KOPT-K1 (cell line): ENCODE measurements at regions not wholly inside any gene's neighbourhood (a gene's known extent, or its start where the extent isn't known, plus 50 kb on each side); places are given as distances from the start of the nearest gene placed in this dataset.
"Not testable (repeated sequence)": the region's sequence is repeated elsewhere in the genome, so short reads cannot be mapped to it uniquely, and the experiment has no call there.

Experiments
- H3K27ac ChIP-seq: fragments of 200-600 bp; sonication (generic); 2 replicates; pipeline ENCODE4 v1.5.1; 2016; ENCODE audit warnings: antibody characterized with exemption, mild to moderate bottlenecking, low read depth, low read length; ENCODE audit not compliant: poor library complexity, severe bottlenecking
- H3K36me3 ChIP-seq: fragments of 200-600 bp; sonication (generic); 2 replicates; pipeline ENCODE4 v1.5.1; 2017; ENCODE audit warnings: antibody characterized with exemption, mild to moderate bottlenecking, low read length, moderate library complexity; ENCODE audit not compliant: insufficient read depth
- H3K9me3 ChIP-seq: fragments of 200-600 bp; sonication (generic); 2 replicates; pipeline ENCODE4 v1.5.1; 2017; ENCODE audit warnings: antibody characterized with exemption, low read length, mild to moderate bottlenecking; ENCODE audit not compliant: insufficient read depth, poor library complexity, severe bottlenecking

DNA sequence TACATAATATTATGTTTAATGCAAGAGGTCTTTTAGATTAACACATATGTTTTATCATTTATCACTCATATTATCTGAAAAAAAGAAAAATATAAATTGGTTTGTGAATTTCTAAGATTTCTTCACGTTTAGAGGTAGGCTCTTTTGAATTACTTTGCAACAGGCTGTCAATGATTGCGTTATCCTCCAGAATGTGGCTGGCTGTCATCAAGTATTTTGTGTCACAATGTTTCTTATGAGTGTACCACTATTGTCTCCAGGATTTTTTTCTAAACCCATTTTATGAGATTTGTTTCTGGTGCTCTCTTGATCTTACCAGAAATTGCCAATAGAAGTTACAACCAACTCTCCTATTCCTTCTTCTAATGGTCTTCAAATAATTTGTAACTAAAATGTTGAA lies 307.9 kb downstream of the DMAC1 start:
- no peaks in the 10 kb centered on the region for H3K9me3 ChIP-seq
- no peak overlapping the region for H3K27ac ChIP-seq
- H3K36me3 ChIP-seq = no peaks in the 10 kb centered on the region

DNA sequence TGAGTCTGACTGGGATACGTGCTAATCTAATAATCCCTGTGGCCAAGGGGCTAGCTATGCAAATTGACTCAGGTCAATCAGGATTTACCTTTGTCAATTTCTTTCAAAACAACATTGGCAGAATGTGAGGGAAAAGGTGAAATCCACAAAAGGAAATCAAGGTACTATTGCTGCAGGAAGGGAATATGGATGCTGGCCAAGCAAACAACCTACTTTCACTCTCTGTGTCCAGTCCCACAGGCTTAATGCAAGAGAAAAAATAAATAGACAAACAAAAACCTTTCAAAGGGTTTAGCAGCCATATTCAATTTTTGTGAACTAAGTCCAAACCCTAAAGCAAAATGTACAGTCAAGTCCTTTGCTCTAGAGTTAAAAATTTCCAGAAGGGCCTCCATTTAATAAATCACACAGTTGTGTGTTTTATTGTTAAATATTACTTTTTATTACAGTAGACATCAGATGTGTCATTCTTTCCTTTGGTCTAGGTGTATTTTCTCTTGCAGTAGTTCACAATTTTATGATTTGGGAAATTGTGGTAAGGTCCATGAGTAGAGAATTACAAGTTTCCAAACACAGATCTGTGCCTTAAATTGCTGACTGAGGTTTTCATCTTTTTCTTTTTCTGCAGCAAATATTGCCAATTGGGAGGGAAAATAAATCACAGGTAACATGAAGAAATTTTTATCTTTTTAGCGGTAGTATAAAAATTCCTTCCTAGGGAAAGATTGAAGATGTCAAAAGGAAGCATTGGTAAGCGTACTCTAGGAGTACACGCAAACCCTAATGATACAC lies 309.1 kb downstream of the DMAC1 start:
- Histone ChIP-seq H3K9me3 (no peaks in the 10 kb centered on the region), H3K36me3 (no peaks in the 10 kb centered on the region), H3K27ac (no peak overlapping the region)

DNA sequence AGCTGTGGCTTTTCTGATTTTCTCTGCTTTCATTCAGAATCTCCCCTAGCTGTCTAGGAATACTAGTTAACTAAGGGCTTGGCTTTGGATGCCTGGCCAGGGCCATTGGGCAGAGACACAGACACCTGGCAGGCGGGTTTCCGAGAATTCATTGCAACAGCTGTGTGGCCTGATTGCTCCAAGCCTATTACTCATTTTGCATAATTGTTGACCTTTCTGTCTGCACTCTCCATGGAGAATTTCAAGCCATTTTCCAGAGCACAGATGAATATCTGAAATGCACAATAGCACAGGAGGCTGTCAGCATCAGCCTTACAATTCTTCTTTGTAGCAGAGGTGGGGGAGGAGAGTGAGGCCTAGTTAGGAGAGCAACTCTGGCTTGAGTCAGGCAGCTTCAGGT lies 310.5 kb downstream of the DMAC1 start:
- Histone ChIP-seq H3K9me3 (no peaks in the 10 kb centered on the region), H3K36me3 (no peaks in the 10 kb centered on the region), H3K27ac (no peak overlapping the region)

DNA sequence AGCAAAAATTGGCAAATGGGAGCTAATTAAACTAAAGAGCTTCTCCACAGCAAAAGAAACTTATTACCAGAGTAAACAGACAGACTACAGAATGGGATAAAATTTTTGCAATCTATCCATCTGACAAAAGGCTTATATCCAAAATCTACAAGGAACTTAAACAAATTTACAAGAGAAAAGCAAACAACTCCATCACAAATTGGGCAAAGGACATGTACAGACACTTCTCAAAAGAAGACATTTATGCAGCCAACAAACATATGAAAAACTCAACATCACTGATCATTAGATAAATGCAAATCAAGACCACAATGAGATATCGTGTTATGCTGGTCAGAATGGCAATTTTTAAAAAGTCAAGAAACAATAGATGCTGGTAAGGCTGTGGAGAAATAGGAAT lies 315.6 kb downstream of the DMAC1 start:
- H3K9me3 ChIP-seq, H3K36me3 ChIP-seq, H3K27ac ChIP-seq: not testable (repeated sequence)

DNA sequence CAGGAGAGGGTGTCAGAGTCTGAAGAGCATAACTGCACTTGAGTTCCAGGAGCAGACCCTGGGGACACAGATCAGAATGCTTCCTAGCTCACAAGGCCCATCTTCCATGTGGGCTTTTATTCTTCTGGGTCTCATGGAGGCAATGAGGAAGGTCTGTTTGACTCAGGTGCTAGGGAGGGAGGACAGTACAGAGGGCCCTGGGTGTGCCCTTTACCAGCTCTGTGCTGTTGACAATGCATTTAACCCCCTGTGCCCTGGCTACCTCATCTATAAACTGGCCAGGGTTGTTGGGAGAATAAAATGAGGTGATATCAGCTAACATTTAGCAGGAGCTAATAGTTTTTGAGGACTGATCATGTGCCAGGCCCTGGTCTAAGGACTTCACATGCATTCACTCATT lies 318.0 kb downstream of the DMAC1 start:
- Histone ChIP-seq H3K36me3 (no peaks in the 10 kb centered on the region), H3K27ac (no peak overlapping the region), H3K9me3 (no peaks in the 10 kb centered on the region)

DNA sequence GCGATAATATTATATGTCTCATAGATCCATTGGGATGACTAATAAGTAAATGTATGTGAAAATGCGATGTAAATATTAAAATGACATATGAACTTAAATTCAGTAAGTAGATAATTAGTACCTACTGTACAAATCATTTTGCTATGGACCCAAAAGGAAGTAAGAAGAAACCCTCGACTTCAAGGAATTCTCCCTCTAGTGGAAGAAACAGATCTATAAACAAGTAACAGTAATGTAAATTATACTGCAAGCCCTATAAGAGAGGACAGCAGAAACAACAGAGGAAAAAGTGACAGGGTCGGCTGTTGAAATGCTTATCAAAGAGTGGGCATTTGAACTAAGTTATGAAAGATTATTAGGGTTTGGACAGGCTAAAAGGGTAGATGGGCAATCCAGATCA lies 320.3 kb downstream of the DMAC1 start:
- no peaks in the 10 kb centered on the region for H3K9me3 ChIP-seq

DNA sequence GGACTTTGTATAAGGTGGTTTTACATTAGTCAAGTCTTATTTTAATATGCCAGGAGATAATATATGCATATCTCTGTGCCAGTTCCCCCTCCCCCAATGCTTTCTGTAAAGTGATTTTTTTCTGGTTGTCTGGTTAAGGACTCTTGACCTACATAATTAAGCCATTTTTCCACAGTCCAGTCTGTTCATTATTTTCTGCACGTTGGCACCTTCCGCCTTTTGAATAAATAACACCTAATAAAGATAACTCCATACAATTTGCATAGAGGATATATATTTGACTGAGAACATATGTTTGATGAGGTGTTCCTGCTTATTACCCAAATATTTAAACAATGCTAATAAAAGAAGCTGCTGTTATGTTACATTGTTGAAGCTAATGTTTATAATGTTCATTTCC lies 320.9 kb downstream of the DMAC1 start:
- H3K36me3 ChIP-seq = no peaks in the 10 kb centered on the region
- H3K9me3 ChIP-seq = no peaks in the 10 kb centered on the region
- H3K27ac ChIP-seq = no peak overlapping the region

More for the DNA sequence above, 320.3 kb downstream of the DMAC1 start:
- H3K27ac ChIP-seq = no peak overlapping the region
- H3K36me3 ChIP-seq = no peaks in the 10 kb centered on the region

DNA sequence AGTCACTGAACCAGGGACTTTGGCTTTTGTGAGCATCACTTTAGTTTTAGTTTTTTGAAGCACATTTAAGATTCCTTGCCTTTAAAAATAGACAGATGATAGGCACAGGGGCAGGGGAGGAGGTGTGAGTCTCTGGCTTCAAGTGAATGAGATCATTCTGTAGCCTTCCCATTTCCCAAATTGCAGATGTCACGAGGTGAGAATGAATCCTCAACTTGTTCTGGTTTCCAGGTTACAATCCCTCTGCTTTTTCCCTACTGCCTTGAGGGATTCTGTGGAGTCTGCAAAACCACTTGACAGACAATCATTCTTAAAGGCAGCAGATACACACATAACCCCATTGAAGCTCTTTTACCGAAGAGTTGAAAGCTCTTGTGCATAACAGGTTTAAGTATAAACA lies 332.4 kb downstream of the DMAC1 start:
- Histone ChIP-seq H3K27ac (no peak overlapping the region), H3K36me3 (no peaks in the 10 kb centered on the region), H3K9me3 (no peaks in the 10 kb centered on the region)

DNA sequence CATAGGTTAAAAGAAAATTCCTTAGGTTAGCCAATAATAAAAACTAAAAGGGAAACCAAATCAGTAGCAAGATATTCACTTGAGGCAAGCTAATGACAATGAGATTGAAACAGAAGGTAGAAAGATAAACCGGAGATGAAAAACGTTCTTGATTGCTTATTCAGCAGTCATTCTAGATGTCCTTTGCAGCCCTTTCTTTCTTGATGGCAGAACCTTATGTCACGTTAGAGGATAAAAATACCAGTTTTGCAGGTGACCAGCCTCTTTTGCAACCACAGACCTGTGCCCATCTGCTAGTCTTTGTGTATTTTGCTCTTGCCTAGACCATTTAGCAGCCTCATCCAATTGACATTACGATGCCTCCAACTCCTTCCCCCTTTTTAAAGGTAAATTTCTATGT lies 337.8 kb downstream of the DMAC1 start:
- Histone ChIP-seq H3K27ac (no peak overlapping the region), H3K9me3 (no peaks in the 10 kb centered on the region), H3K36me3 (no peaks in the 10 kb centered on the region)

DNA sequence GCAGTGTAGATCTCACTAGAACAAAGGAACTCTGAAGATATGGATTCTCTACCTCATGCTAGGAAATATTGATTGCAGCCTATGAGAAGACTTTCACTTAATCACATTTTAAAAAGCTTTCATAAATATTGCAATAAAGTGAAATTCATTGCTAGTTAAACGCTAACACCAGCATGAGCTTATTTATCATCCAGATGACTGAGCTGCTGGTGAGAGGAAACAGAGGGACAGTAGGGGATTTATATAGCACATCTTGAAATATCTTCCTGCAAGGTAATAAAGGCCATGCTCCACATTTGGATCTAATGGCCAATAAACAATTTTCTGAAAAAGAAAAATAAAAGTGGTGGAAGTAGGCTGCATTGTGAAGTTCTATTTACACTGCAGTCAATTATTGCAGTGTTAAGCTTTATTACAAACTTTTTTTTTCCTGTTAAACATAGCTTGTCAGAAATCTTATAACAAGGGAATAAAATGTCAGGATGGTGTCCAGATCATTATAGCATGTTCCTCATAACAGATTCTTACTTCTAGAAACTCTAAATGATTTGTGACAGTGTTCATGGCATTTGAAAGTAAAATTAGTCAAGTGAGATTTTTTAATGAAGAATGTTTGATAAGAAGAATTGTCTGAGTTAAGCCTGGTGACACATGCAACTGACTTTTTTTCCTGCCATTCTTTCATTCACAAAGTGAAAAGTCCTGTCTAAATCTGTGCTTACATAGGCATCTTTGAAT lies 342.6 kb downstream of the DMAC1 start:
- Histone ChIP-seq H3K27ac (no peak overlapping the region), H3K9me3 (no peaks in the 10 kb centered on the region), H3K36me3 (no peaks in the 10 kb centered on the region)

DNA sequence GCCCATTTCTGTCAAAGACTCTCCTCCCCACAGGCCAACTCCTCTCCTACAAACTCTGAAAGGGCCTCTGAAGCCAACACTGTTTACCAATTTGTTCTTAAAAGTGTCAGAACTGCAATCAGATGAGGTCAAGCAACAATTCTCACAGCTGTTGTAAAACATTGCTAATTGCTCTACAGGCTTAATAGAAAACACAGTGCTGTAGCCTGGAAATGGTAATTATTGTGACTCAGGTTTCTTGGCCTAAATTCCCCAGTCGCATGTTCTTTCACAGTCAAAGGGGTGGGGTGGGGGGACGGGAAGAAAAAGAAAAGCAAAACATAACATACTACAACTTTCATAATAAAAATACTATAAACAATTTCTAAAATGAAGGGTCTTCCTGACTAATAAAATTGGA lies 343.2 kb downstream of the DMAC1 start:
- no peaks in the 10 kb centered on the region for H3K9me3 ChIP-seq

DNA sequence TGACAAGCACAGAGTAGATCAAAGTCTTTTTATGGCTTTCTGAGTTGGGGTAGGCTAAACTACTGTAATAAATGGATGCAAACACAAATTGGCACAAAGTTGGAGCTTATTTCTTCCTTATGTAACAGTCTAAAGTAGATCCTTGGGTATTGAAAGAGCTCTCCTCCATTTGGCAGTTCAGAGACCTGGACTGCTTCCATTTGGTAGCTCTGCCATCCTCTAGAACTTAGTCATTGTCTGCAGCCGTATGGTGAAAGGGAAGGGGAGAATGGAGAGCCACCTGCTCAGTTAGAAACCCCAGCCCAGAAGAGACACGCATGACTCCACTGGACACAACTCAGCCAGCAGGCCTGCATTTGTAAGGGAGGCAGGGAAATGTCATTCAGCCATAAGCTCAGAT lies 345.0 kb downstream of the DMAC1 start:
- no peaks in the 10 kb centered on the region for H3K36me3 ChIP-seq
- no peak overlapping the region for H3K27ac ChIP-seq
- H3K9me3 ChIP-seq = no peaks in the 10 kb centered on the region

More for the DNA sequence above, 343.2 kb downstream of the DMAC1 start:
- Histone ChIP-seq H3K27ac (no peak overlapping the region), H3K36me3 (no peaks in the 10 kb centered on the region)

DNA sequence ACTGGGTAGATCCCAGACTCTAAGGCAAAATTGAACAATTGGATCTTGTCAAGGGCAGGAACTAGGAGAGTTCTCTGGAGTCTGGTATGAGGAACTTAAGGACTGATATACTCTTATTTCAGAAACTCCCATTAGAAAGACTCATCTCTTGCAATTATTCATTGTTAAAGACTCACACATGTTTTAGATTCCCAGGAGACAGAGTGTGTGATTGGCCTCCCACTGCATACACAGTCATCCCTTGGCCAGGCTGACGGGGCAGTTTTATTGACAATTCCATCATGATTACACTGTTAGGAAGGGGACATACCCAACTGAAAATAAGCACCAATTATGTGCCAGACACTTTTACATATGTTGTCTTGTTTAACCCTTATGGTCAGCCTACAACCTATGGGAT lies 347.2 kb downstream of the DMAC1 start:
- H3K27ac ChIP-seq = no peak overlapping the region
- H3K36me3 ChIP-seq = no peaks in the 10 kb centered on the region
- no peaks in the 10 kb centered on the region for H3K9me3 ChIP-seq

DNA sequence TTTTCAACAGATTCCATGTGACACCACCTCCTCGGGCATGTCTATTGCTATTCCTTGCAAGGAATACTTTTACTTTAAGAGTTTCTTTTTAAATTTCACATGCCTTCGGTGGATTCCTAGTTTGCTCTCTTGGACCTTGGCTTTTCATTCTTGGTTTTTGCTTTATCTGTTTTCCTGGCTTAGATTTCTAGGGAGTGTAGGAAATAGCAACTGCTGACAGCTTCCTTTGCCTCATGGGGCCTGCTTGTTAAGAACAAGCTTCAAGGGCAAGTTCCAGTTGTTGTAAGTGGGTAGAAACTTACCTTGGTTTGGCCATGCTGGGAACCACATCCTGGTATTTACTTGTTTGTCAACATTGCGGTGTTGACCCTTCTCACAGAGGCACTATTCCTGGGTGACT lies 348.5 kb downstream of the DMAC1 start:
- H3K36me3 ChIP-seq = no peaks in the 10 kb centered on the region
- no peaks in the 10 kb centered on the region for H3K9me3 ChIP-seq
- no peak overlapping the region for H3K27ac ChIP-seq

DNA sequence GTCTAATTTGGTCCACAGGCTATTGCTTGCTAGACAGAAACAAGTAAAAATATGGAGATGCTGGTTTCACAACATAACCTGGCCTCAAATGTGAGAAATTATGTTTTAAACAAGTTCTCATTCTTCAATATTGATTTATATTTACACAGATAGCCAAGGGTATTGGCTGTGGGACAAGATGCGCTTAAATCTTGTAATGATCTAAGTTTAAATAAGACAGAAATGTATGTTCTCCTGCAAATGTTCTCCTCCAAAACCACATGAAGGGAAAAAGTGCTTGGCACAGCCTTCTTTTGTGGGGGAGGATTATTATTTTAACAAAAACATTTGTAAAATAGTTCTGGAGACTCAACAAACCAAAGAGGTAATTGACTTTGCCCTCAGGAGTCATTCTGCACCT lies 356.0 kb downstream of the DMAC1 start:
- Histone ChIP-seq H3K27ac (no peak overlapping the region), H3K9me3 (no peaks in the 10 kb centered on the region), H3K36me3 (no peaks in the 10 kb centered on the region)
